Fibroblast of gingiva (primary cell): ENCODE measurements at regions not wholly inside any gene's neighbourhood (a gene's known extent, or its start where the extent isn't known, plus 50 kb on each side); places are given as distances from the start of the nearest gene placed in this dataset.
A peak's percentile ranks its signal among the peaks of the same experiment; 100 is the strongest.

ENCODE experiments used
- DNase-seq: peaks from one replicate; pipeline ENCODE4 v3.0.0-alpha.2; 2011; ENCODE audit warnings: low read depth

GRCh38 chr13:106034201-106034600 is 501.3 kb downstream of the EFNB2 start:
- DNase-seq, result no peak

DNA sequence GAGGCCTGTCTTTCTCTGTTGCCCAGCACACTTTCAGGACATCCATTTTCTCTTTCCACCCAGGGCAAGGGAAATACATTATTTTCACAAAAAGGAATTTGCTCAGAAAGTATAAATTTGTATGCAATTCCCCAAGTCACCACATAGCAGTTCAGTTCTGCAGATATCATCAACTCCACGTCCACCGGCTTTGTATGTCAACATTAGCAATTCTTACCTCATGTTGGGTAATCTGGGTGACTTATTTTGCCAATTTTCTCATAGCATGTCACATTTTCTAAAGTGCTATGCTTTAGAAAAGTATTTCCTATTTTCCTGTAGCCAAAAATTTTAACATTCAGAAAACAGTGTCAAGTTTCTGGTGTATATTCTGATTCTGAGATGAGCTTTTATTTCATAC is 501.8 kb downstream of the EFNB2 start:
- DNase-seq, result peak; percentile 82

GRCh38 chr13:106032441-106032840 is 503.0 kb downstream of the EFNB2 start:
- no peak for DNase-seq

DNA sequence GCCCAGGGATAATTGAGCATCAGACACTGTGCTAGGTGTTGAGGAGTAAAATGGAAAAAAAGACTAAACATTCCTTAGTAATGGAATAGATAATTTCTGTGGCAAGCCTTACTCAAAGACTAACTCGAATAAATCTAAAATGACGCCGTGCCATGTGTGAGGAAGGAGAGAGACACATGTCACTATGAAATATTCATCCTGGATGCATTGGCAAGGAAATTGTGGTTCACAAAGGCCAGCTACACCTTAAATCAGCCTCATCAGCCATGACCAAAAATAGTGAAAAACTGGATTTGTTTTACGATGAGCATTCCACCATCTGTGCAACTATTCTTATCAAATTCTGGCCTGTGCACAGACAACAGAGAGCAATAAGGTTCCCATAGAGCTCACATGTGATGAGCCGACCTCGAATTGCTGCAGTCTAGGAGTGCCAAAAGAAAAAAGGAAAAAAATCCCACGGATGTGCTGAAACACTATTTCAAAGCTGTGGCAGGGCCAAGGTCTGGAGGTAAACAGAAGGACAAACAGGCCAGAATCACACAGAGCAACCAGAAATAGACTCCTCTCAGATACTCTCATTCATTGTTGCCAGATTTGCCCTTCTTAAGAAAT is 505.7 kb downstream of the EFNB2 start:
- no peak for DNase-seq

GRCh38 chr13:106028911-106029310 is 506.6 kb downstream of the EFNB2 start:
- no peak for DNase-seq

DNA sequence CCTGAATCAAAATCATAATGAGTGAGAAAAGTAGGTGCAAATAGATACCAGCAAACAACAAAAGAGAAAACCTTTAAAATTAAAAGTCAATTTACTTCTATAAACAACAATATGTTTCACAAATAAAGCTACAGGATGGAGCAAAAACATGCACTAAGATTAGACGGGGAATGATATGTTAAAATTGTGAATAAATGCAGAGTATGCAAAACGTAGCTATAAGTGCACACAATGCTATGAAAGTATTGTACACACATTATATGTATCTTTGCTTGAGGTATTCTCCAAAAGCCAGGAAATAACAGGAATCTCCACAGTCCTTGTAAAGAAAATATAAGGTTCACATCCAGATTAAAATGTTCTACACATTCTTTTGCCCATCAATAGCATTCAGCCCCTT is 523.9 kb downstream of the EFNB2 start:
- DNase-seq, result no peak

DNA sequence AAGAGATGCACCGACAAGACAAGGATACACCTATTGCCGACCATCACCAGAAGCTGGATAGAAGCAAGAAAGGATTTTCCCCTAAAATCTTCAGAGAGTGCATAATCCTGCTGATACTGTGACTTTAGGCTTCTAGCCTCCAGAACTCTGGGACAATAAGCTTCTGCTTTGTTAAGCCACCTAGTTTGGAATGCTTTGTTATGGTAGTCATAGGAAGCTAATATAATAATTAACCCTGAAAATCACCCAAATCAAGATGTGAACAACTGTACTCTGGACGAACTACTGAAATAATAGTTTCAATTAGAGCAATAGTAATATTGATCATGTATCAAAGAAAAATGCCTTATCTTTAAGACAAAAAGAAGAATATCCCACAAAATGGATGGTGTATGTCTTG is 524.6 kb downstream of the EFNB2 start:
- DNase-seq, result no peak

- no peak for DNase-seq
These were observed 526.9 kb downstream of the EFNB2 start for GRCh38 chr13:106008540-106008939.

- no peak for DNase-seq
These were observed 528.3 kb downstream of the EFNB2 start for GRCh38 chr13:106007156-106007555.

GRCh38 chr13:106003651-106004050 is 531.8 kb downstream of the EFNB2 start:
- no peak for DNase-seq

DNA sequence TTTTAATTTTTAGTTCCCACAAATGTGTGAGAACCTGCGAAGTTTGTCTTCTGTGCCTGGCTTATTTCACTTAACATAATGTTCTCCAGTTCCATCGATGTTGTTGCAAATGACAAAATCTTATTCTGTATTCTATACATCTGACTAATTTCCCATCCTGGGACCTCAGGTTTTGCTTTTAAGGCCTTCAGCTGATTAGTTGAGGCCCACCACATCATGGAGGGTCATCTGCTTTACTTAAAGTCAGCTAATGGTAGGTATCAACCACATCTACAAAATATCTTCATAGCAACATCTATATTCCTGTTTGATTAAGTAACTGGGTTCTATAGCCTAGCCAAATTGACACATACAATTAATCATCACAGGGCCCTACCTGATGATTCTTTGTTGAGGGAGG is 534.0 kb downstream of the EFNB2 start:
- DNase-seq, result no peak

DNA sequence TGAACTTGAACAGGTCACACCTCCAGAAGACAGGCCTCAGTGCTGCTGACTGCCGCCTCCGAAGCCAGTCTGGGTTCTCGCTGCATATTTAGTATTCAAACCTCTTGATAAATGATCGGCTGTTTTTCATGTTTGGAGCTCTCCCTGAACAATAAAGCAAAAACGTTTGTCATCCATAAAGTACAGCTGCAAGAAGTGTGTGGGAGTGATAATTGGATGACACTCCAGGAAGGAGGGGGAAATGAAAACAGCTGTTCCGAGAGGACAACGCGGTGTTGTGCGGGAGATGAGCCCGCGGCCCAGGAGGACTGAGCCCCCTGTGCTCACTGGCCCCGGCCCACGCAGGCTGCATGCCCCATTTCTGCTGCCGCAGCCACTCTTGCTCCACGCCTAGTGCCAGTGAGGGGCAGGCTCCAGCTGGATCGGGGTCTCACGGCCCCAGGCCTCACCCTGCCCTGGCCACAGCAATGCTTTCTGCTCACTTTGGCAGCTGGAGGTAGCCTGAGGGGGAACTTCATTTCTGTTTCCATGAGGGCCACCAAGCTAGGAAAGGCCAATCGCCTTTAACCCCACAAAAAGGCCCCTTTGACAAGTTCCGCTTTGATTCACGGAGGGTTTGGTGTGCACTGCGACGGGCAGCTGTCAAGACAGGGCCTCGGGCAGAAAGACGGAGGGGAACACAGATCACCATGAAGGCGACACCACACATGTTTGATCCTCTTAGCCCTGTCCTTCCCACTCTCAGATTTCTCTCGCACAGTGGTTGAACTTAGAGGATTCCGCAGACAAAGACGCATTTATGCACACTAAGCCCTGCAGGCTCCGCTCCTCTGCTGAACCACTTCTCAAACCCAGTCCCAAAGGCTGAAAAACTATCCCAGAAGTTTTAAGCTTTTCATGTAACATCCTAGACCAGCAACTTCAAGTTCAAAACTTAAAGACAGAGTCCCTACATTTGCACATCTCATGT is 537.6 kb downstream of the EFNB2 start:
- DNase-seq, result no peak

- no peak for DNase-seq
These were observed 539.0 kb downstream of the EFNB2 start for GRCh38 chr13:105996391-105997025.

DNA sequence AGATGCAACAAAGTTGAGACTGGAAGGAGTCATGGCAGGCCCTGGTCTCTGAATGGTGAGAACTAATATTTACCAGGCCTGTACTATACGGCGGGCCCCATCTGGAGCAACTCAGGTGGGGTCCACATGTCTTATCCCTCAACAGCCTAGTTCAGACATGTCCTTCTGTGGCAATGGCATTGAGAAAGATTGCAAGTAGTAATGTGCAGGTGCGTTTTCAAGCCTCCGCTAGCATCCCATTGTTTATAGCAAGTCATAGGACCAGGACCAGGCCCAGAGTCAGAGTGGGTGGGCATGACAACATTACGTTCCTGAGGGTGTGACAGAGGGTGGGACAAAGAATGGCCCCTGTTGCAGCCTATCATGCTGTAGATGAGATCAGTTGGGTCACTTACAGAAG is 541.1 kb downstream of the EFNB2 start:
- no peak for DNase-seq

GRCh38 chr13:105991622-105992277 is 543.7 kb downstream of the EFNB2 start:
- peak; percentile 51 for DNase-seq

GRCh38 chr13:105991131-105991530 is 544.3 kb downstream of the EFNB2 start:
- DNase-seq, result no peak

DNA sequence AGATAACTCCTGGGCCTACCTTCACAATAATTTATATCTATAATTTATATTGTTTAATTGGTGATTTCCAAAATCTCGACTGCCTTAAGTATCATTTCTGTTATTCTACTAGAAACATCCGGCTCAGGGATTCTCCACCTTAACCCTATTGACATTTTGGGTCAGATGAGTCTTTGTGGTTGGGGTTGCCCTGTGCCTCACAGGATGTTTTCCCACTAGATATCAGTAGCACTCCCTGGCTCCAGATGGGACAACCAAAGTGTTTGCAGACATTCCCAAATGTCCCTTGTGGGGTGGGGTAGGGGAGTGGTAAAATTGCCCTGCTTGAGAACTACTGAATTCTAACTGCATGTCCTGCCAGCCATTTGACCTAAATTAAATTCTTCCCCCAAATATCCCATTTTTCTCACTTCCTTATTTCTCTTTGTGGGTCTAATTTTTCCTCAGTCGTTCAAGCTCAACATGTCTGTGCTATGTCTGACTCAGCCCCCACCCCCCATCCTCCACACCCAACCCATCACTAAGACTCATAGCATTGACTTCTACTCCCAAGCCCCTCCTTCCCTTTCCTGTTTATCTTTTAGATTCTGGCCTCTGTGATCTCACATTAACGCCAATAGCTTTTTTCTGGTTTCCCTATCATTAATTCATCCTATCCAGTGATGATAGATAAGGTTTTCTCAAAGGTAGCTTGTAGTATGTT is 545.1 kb downstream of the EFNB2 start:
- no peak for DNase-seq

DNA sequence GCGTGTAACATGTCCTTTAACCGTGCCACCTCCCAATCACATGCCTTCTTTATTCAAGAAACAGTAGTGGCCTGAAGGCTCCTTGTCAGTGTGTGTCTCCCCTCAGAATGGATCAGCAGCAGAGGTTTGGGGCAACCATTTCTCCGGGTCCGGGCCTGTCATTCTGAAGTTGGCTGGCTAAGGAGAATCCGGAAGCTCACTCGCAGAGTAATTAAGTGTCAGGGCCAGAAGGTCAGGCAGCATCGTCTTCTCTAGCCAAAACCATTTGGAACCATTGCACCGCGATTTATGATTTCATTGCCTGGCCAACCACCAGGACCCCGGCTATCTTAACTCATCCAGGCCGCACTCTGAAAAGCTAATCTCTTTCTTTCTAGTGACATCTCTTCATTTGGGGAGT is 550.8 kb downstream of the EFNB2 start:
- DNase-seq, result no peak

- no peak for DNase-seq
These were observed 551.2 kb downstream of the EFNB2 start for GRCh38 chr13:105984236-105984635.

DNA sequence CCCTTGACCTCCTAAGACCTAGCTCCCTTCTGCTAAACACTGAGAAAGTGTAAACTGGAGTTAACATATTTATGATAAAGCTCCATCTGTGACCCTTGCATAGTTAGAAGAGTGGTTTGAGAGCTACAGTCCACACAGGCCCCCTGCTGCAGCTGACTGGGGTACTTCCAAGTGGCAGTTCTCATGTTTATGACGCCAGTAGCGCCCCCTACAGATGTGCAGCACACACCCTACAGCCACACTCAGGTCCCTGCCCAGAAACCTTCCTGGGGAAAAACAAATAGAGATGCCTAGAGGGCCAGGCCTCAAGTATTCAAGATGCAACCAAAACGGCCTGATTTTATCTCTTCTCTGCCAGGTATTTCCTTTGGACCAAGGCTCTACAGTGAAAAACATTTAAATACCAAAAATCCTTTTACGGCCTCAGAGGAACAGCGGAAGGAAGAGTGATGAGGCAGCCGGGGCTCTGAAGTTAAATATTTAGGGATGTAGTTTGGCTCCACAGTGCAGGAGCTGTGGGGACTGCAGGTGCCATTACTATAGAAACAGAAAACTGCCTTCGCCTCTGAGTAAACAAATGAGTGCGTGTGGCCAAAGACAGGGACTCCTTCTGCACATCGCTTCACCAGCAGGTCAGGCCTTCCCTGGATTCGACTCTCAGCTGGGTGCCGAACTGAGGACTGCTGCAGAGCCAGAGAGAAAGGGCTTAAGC is 553.1 kb downstream of the EFNB2 start:
- DNase-seq, result no peak
